ENCODE measurements at regions not wholly inside any gene's neighbourhood (a gene's known extent, or its start where the extent isn't known, plus 50 kb on each side); places are given as distances from the start of the nearest gene placed in this dataset.

- in situ Hi-C loops (cut with MboI; ENCODE audit: low pct_unique_long_range_greater_than_20kb in 2 of 9, low sequenced_read_pairs in 9 of 9, unreplicated experiment in 9 of 9), result no loop called here
- H3K4me1 ChIP-seq (replicated peaks in 1 of 2), result no peaks in the 10 kb centered on the region
- 0 to 100% (median 20%) methylated on average over 1 to 2 of the region's 2 CpGs; no CpG with 5 or more reads in 3 of the 10 experiments for WGBS, 10 experiments
- ATAC-seq (replicated peaks in 6 of 8), result no peak
- no peak overlapping the region for H3K27ac ChIP-seq
- H3K4me3 ChIP-seq, result no peak overlapping the region
Observed at GRCh38 chr22:34971456-34971855, 94.5 kb upstream of the ISX start.

GRCh38 chr22:34972191-34972897, 93.6 kb upstream of the ISX start:
- Histone ChIP-seq H3K4me3 (no peak overlapping the region), H3K4me1 (replicated peaks in 1 of 2) (no peaks in the 10 kb centered on the region), H3K27ac (no peak overlapping the region)
- WGBS, 10 experiments, result 0 to 87% (median 66%) methylated on average over 1 to 7 of the region's 8 CpGs; no CpG with 5 or more reads in 1 of the 10 experiments
- no peak for ATAC-seq (replicated peaks in 6 of 8)
- in situ Hi-C loops (cut with MboI; ENCODE audit: low pct_unique_long_range_greater_than_20kb in 2 of 9, low sequenced_read_pairs in 9 of 9, unreplicated experiment in 9 of 9), result no loop called here

GRCh38 chr22:34973016-34973415, 92.9 kb upstream of the ISX start:
- WGBS, 10 experiments, result 17 to 67% (median 53%) methylated on average over 1 of the region's 1 CpG; no CpG with 5 or more reads in 6 of the 10 experiments
- no peak for ATAC-seq (replicated peaks in 6 of 8)
- in situ Hi-C loops (cut with MboI; ENCODE audit: low pct_unique_long_range_greater_than_20kb in 2 of 9, low sequenced_read_pairs in 9 of 9, unreplicated experiment in 9 of 9), result no loop called here
- Histone ChIP-seq H3K4me3 (no peak overlapping the region), H3K4me1 (replicated peaks in 1 of 2) (no peaks in the 10 kb centered on the region), H3K27ac (no peak overlapping the region)

- H3K4me3 ChIP-seq, result no peak overlapping the region
- in situ Hi-C loops (cut with MboI; ENCODE audit: low pct_unique_long_range_greater_than_20kb in 2 of 9, low sequenced_read_pairs in 9 of 9, unreplicated experiment in 9 of 9), result no loop called here
- ATAC-seq (replicated peaks in 6 of 8), result no peak
- 10 to 100% (median 48%) methylated on average over 1 to 2 of the region's 2 CpGs; no CpG with 5 or more reads in 4 of the 10 experiments for WGBS, 10 experiments
- H3K27ac ChIP-seq, result no peak overlapping the region
- no peaks in the 10 kb centered on the region for H3K4me1 ChIP-seq (replicated peaks in 1 of 2)
Observed at GRCh38 chr22:34973926-34974325, 92.0 kb upstream of the ISX start.

GRCh38 chr22:34975721-34976120, 90.2 kb upstream of the ISX start:
- WGBS, 10 experiments, result 0 to 20% (median 14%) methylated on average over 1 of the region's 1 CpG; no CpG with 5 or more reads in 7 of the 10 experiments
- in situ Hi-C loops (cut with MboI; ENCODE audit: low pct_unique_long_range_greater_than_20kb in 2 of 9, low sequenced_read_pairs in 9 of 9, unreplicated experiment in 9 of 9), result no loop called here
- no peak overlapping the region for H3K4me3 ChIP-seq
- H3K27ac ChIP-seq, result no peak overlapping the region
- no peaks in the 10 kb centered on the region for H3K4me1 ChIP-seq (replicated peaks in 1 of 2)
- peak in 1 of 8 experiments; percentile 43 for ATAC-seq (replicated peaks in 6 of 8)

GRCh38 chr22:34976474-34976873, 89.5 kb upstream of the ISX start:
- no peaks in the 10 kb centered on the region for H3K4me1 ChIP-seq (replicated peaks in 1 of 2)
- no peak overlapping the region for H3K27ac ChIP-seq
- WGBS, 10 experiments, result 17 to 100% (median 83%) methylated on average over 1 to 4 of the region's 4 CpGs; no CpG with 5 or more reads in 3 of the 10 experiments
- in situ Hi-C loops (cut with MboI; ENCODE audit: low pct_unique_long_range_greater_than_20kb in 2 of 9, low sequenced_read_pairs in 9 of 9, unreplicated experiment in 9 of 9), result no loop called here
- ATAC-seq (replicated peaks in 6 of 8), result peak in 1 of 8 experiments; percentile 21
- no peak overlapping the region for H3K4me3 ChIP-seq

- ATAC-seq (replicated peaks in 6 of 8), result no peak
- in situ Hi-C loops (cut with MboI; ENCODE audit: low pct_unique_long_range_greater_than_20kb in 2 of 9, low sequenced_read_pairs in 9 of 9, unreplicated experiment in 9 of 9), result no loop called here
- no peak overlapping the region for H3K4me3 ChIP-seq
- WGBS, 10 experiments, result 0 to 62% (median 55%) methylated on average over 1 to 2 of the region's 2 CpGs; no CpG with 5 or more reads in 5 of the 10 experiments
- H3K27ac ChIP-seq, result no peak overlapping the region
- no peaks in the 10 kb centered on the region for H3K4me1 ChIP-seq (replicated peaks in 1 of 2)
Observed at GRCh38 chr22:34976886-34977285, 89.1 kb upstream of the ISX start.

- H3K4me3 ChIP-seq, result no peak overlapping the region
- in situ Hi-C loops (cut with MboI; ENCODE audit: low pct_unique_long_range_greater_than_20kb in 2 of 9, low sequenced_read_pairs in 9 of 9, unreplicated experiment in 9 of 9), result no loop called here
- WGBS, 10 experiments, result 0 to 33% (median 10%) methylated on average over 1 of the region's 1 CpG; no CpG with 5 or more reads in 4 of the 10 experiments
- no peak overlapping the region for H3K27ac ChIP-seq
- H3K4me1 ChIP-seq (replicated peaks in 1 of 2), result peaks cover 0 to 14% of the 10 kb centered on the region in 2 donors
- peak in 3 of 8 experiments; percentile 73 to 82 (median 76) for ATAC-seq (replicated peaks in 6 of 8)
Observed at GRCh38 chr22:34986523-34986922, 79.4 kb upstream of the ISX start.

- 0 to 77% (median 56%) methylated on average over 1 to 5 of the region's 5 CpGs; no CpG with 5 or more reads in 3 of the 10 experiments for WGBS, 10 experiments
- Histone ChIP-seq H3K27ac (no peak overlapping the region), H3K4me1 (replicated peaks in 1 of 2) (peaks cover 4% of the 10 kb centered on the region in 2 donors), H3K4me3 (no peak overlapping the region)
- in situ Hi-C loops (cut with MboI; ENCODE audit: low pct_unique_long_range_greater_than_20kb in 2 of 9, low sequenced_read_pairs in 9 of 9, unreplicated experiment in 9 of 9), result no loop called here
- peak in 5 of 8 experiments; percentile 65 to 88 (median 81) for ATAC-seq (replicated peaks in 6 of 8)
Observed at GRCh38 chr22:34992672-34993071, 73.3 kb upstream of the ISX start.

- H3K4me3 ChIP-seq, result no peak overlapping the region
- WGBS, 10 experiments, result 0 to 100% (median 70%) methylated on average over 1 to 3 of the region's 3 CpGs; no CpG with 5 or more reads in 2 of the 10 experiments
- peaks cover 10% of the 10 kb centered on the region in 2 donors for H3K4me1 ChIP-seq (replicated peaks in 1 of 2)
- no peak overlapping the region for H3K27ac ChIP-seq
- in situ Hi-C loops (cut with MboI; ENCODE audit: low pct_unique_long_range_greater_than_20kb in 2 of 9, low sequenced_read_pairs in 9 of 9, unreplicated experiment in 9 of 9), result no loop called here
- no peak for ATAC-seq (replicated peaks in 6 of 8)
Observed at GRCh38 chr22:34993548-34993947, 72.4 kb upstream of the ISX start.

- H3K27ac ChIP-seq, result no peak overlapping the region
- no peak overlapping the region for H3K4me3 ChIP-seq
- ATAC-seq (replicated peaks in 6 of 8), result peak in 6 of 8 experiments; percentile 27 to 79 (median 50)
- WGBS, 10 experiments, result 44 to 100% (median 71%) methylated on average over 1 to 8 of the region's 9 CpGs; no CpG with 5 or more reads in 1 of the 10 experiments
- in situ Hi-C loops (cut with MboI; ENCODE audit: low pct_unique_long_range_greater_than_20kb in 2 of 9, low sequenced_read_pairs in 9 of 9, unreplicated experiment in 9 of 9), result no loop called here
- H3K4me1 ChIP-seq (replicated peaks in 1 of 2), result peaks cover 10% of the 10 kb centered on the region in 2 donors
Observed at GRCh38 chr22:34997633-34998299, 68.2 kb upstream of the ISX start.

- ATAC-seq (replicated peaks in 6 of 8), result no peak
- Histone ChIP-seq H3K27ac (no peak overlapping the region), H3K4me3 (no peak overlapping the region), H3K4me1 (replicated peaks in 1 of 2) (peaks cover 10% of the 10 kb centered on the region in 2 donors)
- in situ Hi-C loops (cut with MboI; ENCODE audit: low pct_unique_long_range_greater_than_20kb in 2 of 9, low sequenced_read_pairs in 9 of 9, unreplicated experiment in 9 of 9), result no loop called here
- WGBS, 10 experiments, result 0 to 100% (median 81%) methylated on average over 1 to 3 of the region's 3 CpGs
Observed at GRCh38 chr22:34998921-34999320, 67.0 kb upstream of the ISX start.

- H3K4me1 ChIP-seq (replicated peaks in 1 of 2), result no peaks in the 10 kb centered on the region
- no peak overlapping the region for H3K4me3 ChIP-seq
- in situ Hi-C loops (cut with MboI; ENCODE audit: low pct_unique_long_range_greater_than_20kb in 2 of 9, low sequenced_read_pairs in 9 of 9, unreplicated experiment in 9 of 9), result loop anchor here in 1 of 9 experiments (25.0 kb wide), 1 partner anchor 1071 kb away; no protein-coding TSS in a partner anchor
- WGBS, 10 experiments, result 20 to 100% (median 82%) methylated on average over 1 to 4 of the region's 5 CpGs; no CpG with 5 or more reads in 4 of the 10 experiments
- no peak for ATAC-seq (replicated peaks in 6 of 8)
- no peak overlapping the region for H3K27ac ChIP-seq
Observed at GRCh38 chr22:35008213-35008612, 57.7 kb upstream of the ISX start.
